OCI-LY7 (cell line): ENCODE measurements at regions not wholly inside any gene's neighbourhood (a gene's known extent, or its start where the extent isn't known, plus 50 kb on each side); places are given as distances from the start of the nearest gene placed in this dataset.

Source experiments
- BruUV-seq: library from RNA; stranded (reverse); fragments of 400-500 nt; replicated peaks from 2 replicates; lab custom pipeline; 2021; lab: Mats Ljungman, UMichigan
- CTCF ChIA-PET: fragments of 300-600 bp; sonication (Branson Sonifier 250); formaldehyde crosslinking; loops from one replicate; lab custom pipeline; 2022; ENCODE audit warnings: antibody characterized with exemption; ENCODE audit not compliant: unreplicated experiment; lab: Charles Lee
- POLR2A ChIA-PET: fragments of 300-600 bp; sonication (Branson Sonifier 250); formaldehyde crosslinking; loops from one replicate; lab custom pipeline; 2022; ENCODE audit warnings: antibody characterized with exemption; lab: Charles Lee
- DNase-seq: peaks from one replicate; pipeline ENCODE4 v3.0.0-alpha.2; 2015; ENCODE audit warnings: low spot score
- H2AFZ ChIP-seq: fragments of 200-600 bp; sonication (generic), shearing (Covaris generic); 2 replicates; pipeline ENCODE4 v1.6.1; 2014; ENCODE audit warnings: mild to moderate bottlenecking, antibody characterized with exemption, low read length, moderate library complexity
- H3K27ac ChIP-seq: fragments of 200-600 bp; sonication (generic); 2 replicates; pipeline ENCODE4 v1.5.1; 2014; ENCODE audit warnings: mixed run types, low read depth, mild to moderate bottlenecking, moderate library complexity, low read length, inconsistent platforms; ENCODE audit not compliant: poor library complexity, severe bottlenecking
- H3K36me3 ChIP-seq: fragments of 200-600 bp; sonication (generic); 2 replicates; pipeline ENCODE4 v1.6.1; 2014; ENCODE audit warnings: mild to moderate bottlenecking, antibody characterized with exemption, low read length, moderate library complexity, mixed read lengths; ENCODE audit not compliant: insufficient read depth
- H3K4me1 ChIP-seq: fragments of 200-600 bp; sonication (generic); 2 replicates; pipeline ENCODE4 v1.5.1; 2014; ENCODE audit warnings: mild to moderate bottlenecking, low read length; ENCODE audit not compliant: insufficient read depth, poor library complexity, severe bottlenecking
- H3K4me2 ChIP-seq: fragments of 200-600 bp; sonication (generic); 2 replicates; pipeline ENCODE4 v1.6.1; 2014; ENCODE audit warnings: mild to moderate bottlenecking, low read length
- H3K4me3 ChIP-seq: fragments of 200-600 bp; sonication (generic); 2 replicates; pipeline ENCODE4 v1.5.1; 2014; ENCODE audit warnings: mild to moderate bottlenecking, low read depth, low read length; ENCODE audit not compliant: poor library complexity, severe bottlenecking
- H3K79me2 ChIP-seq: fragments of 200-600 bp; sonication (generic); 2 replicates; pipeline ENCODE4 v1.6.1; 2016; ENCODE audit warnings: low read depth, mild to moderate bottlenecking, low read length, moderate library complexity, mixed read lengths; ENCODE audit not compliant: insufficient read depth
- H3K9me2 ChIP-seq: fragments of 200-600 bp; sonication (generic); 2 replicates; pipeline ENCODE4 v1.6.1; 2016; ENCODE audit warnings: mild to moderate bottlenecking, low read length, mixed read lengths; ENCODE audit not compliant: insufficient read depth
- H3K9me3 ChIP-seq: fragments of 200-600 bp; sonication (generic); 2 replicates; pipeline ENCODE4 v1.6.1; 2014; ENCODE audit warnings: mild to moderate bottlenecking, mixed run types, low read length, mixed read lengths
- H4K20me1 ChIP-seq: fragments of 200-600 bp; sonication (generic); 2 replicates; pipeline ENCODE4 v1.6.1; 2014; ENCODE audit warnings: mild to moderate bottlenecking, antibody characterized with exemption, low read length, moderate library complexity, mixed read lengths; ENCODE audit not compliant: insufficient read depth
- EZH2phosphoT487 ChIP-seq: fragments of 200-600 bp; sonication (generic); IDR thresholded peaks from 2 replicates; pipeline ENCODE4 v1.6.1; 2018; ENCODE audit warnings: low read depth, borderline replicate concordance, mild to moderate bottlenecking, mixed run types, antibody characterized with exemption, low read length, moderate library complexity, mixed read lengths
- intact Hi-C: fragments of 100-400 bp; cut with micrococcal nuclease; formaldehyde crosslinking; loops from one replicate; pipeline ENCODE4 v1.10.0; 2022; ENCODE audit not compliant: unreplicated experiment
- TF ChIP-seq, protein P1 (sequence below): fragments of 200-600 bp; sonication (generic); conservative IDR thresholded peaks from 2 replicates; pipeline ENCODE4 v1.5.1; 2014; ENCODE audit warnings: mild to moderate bottlenecking, antibody characterized with exemption, low read length, moderate library complexity, mixed read lengths

DNA sequence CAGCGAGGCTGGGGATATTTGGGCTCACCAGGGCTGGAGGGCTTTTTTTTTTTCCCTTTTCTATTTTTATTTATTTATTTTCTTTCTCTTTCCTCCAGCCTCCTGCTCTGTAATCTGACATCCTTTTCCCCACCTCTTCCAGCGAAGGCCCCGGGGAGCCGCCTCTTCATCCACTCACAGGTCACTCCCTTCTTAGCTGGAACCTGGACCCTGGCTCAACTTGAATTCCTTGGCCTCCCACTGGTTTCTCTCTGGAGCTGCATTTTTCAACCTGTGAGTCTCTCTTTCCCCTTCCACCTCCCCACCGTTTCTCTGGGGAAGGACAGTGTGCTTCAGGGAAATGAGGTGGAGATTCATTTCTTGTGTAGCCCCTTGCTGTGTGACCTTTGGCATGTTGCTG is 82.0 kb downstream of the MRM1 start:
- CTCF ChIA-PET = no interaction called here
- POLR2A ChIA-PET = no interaction called here
- TF ChIP-seq, protein P1, sequence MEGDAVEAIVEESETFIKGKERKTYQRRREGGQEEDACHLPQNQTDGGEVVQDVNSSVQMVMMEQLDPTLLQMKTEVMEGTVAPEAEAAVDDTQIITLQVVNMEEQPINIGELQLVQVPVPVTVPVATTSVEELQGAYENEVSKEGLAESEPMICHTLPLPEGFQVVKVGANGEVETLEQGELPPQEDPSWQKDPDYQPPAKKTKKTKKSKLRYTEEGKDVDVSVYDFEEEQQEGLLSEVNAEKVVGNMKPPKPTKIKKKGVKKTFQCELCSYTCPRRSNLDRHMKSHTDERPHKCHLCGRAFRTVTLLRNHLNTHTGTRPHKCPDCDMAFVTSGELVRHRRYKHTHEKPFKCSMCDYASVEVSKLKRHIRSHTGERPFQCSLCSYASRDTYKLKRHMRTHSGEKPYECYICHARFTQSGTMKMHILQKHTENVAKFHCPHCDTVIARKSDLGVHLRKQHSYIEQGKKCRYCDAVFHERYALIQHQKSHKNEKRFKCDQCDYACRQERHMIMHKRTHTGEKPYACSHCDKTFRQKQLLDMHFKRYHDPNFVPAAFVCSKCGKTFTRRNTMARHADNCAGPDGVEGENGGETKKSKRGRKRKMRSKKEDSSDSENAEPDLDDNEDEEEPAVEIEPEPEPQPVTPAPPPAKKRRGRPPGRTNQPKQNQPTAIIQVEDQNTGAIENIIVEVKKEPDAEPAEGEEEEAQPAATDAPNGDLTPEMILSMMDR = no peak
- TF ChIP-seq EZH2phosphoT487 = no peak

DNA sequence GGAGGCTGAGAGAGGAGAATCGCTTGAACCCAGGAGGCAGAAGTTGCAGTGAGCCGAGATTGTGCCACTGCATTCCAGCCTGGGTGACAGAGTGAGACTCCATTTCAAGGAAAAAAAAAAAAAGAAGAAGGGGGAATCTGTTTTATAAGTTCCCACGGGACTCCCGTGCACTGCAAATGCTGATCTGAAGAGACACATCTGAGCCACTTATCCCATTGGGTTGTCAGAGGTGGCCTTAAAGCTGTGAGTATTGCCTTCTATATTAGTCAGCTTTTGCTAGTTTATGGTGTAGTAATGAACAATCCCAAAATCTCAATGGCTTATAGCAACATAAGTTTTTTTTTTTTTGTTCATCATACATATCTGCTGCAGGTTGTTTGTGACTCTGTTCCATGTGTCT is 82.8 kb downstream of the MRM1 start:
- intact Hi-C loops = no loop called here
- no TSS peak for BruUV-seq
- Histone ChIP-seq H3K79me2 (no peaks in the 10 kb centered on the region), H3K27ac (no peak overlapping the region), H4K20me1 (no peaks in the 10 kb centered on the region), H3K4me1 (no peaks in the 10 kb centered on the region), H3K4me2 (no peak overlapping the region), H3K4me3 (no peak overlapping the region), H2AFZ (no peak overlapping the region), H3K9me3 (no peaks in the 10 kb centered on the region), H3K9me2 (no peaks in the 10 kb centered on the region), H3K36me3 (no peaks in the 10 kb centered on the region)
- ChIA-PET POLR2A (no interaction called here), CTCF (no interaction called here)
- DNase-seq = no peak
- no peak for TF ChIP-seq EZH2phosphoT487
- TF ChIP-seq, protein P1 = no peak

More for the DNA sequence above, 82.0 kb downstream of the MRM1 start:
- no TSS peak for BruUV-seq
- Histone ChIP-seq H3K36me3 (no peaks in the 10 kb centered on the region), H3K27ac (no peak overlapping the region), H3K4me3 (no peak overlapping the region), H3K9me2 (no peaks in the 10 kb centered on the region), H3K79me2 (no peaks in the 10 kb centered on the region), H2AFZ (no peak overlapping the region), H4K20me1 (no peaks in the 10 kb centered on the region), H3K4me1 (no peaks in the 10 kb centered on the region), H3K9me3 (no peaks in the 10 kb centered on the region), H3K4me2 (no peak overlapping the region)
- intact Hi-C loops = no loop called here
- no peak for DNase-seq

DNA sequence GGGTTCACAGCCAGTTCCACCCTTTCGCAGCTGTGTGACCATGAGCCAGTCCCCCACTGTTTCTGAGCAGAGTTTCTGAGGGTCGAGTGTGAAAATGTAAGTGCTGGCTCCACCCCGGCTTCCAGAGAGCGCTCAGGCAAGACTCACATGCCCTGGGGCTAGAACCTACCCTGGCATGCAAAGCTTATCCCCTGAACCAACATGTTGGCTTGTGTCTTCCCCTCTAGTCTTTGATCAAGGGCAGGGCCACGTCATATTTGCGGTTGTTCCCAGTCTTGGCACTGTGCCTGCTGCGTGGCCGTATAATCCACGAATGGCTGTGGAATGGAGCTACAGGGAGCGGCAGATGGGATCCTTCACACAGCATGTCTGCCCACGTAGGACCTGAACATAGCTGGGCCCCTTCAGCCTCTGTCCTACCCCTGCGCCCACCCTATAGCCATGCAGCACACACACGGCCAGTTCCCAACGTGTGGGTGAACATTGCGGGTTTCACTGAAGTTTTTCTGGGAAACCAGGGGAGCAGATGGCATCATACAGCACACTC is 84.8 kb downstream of the MRM1 start:
- no peaks in the 10 kb centered on the region for H3K9me2 ChIP-seq
- no peak overlapping the region for H3K4me3 ChIP-seq
- H3K4me2 ChIP-seq = no peak overlapping the region
- no peak for TF ChIP-seq EZH2phosphoT487
- TF ChIP-seq, protein P1 = no peak
- intact Hi-C loops = no loop called here
- no TSS peak for BruUV-seq
- no peaks in the 10 kb centered on the region for H3K9me3 ChIP-seq
- POLR2A ChIA-PET = no interaction called here
- CTCF ChIA-PET = no interaction called here
- DNase-seq = no peak
- H4K20me1 ChIP-seq = no peaks in the 10 kb centered on the region
- H2AFZ ChIP-seq = no peak overlapping the region
- H3K79me2 ChIP-seq = no peaks in the 10 kb centered on the region
- no peak overlapping the region for H3K27ac ChIP-seq
- H3K36me3 ChIP-seq = no peaks in the 10 kb centered on the region
- no peaks in the 10 kb centered on the region for H3K4me1 ChIP-seq
